Neural progenitor cell (in vitro differentiated cells): ENCODE measurements at regions not wholly inside any gene's neighbourhood (a gene's known extent, or its start where the extent isn't known, plus 50 kb on each side); places are given as distances from the start of the nearest gene placed in this dataset.

Source experiments
- DNase-seq: peaks from one replicate; pipeline ENCODE4 v3.0.0-alpha.2; 2016; ENCODE audit warnings: low spot score
- H2AFZ ChIP-seq: fragments of 200-600 bp; sonication (generic); replicated peaks from 2 replicates; pipeline ENCODE4 v1.6.1; 2016; ENCODE audit warnings: antibody characterized with exemption
- H3F3A ChIP-seq: fragments of 200-600 bp; sonication (generic); 2 replicates; pipeline ENCODE4 v1.6.1; 2016; ENCODE audit warnings: antibody characterized with exemption, low read depth
- H3K27ac ChIP-seq: fragments of 200-600 bp; sonication (generic); 2 replicates; pipeline ENCODE4 v1.5.1; 2016; ENCODE audit warnings: mild to moderate bottlenecking
- H3K27me3 ChIP-seq: fragments of 200-600 bp; sonication (generic); 2 replicates; pipeline ENCODE4 v1.6.1; 2016; ENCODE audit warnings: mild to moderate bottlenecking, moderate library complexity
- H3K36me3 ChIP-seq: fragments of 200-600 bp; sonication (generic); 2 replicates; pipeline ENCODE4 v1.5.1; 2016
- H3K4me1 ChIP-seq: fragments of 200-600 bp; sonication (generic); 2 replicates; pipeline ENCODE4 v1.6.1; 2016; ENCODE audit warnings: mixed run types
- H3K4me2 ChIP-seq: fragments of 200-600 bp; sonication (generic); 2 replicates; pipeline ENCODE4 v1.6.1; 2016
- H3K4me3 ChIP-seq: fragments of 200-600 bp; sonication (generic); 2 replicates; pipeline ENCODE4 v1.5.1; 2016
- H3K79me2 ChIP-seq: fragments of 200-600 bp; sonication (generic); 2 replicates; pipeline ENCODE4 v1.6.1; 2016; ENCODE audit warnings: low read depth
- H3K9ac ChIP-seq: fragments of 200-600 bp; sonication (generic); 2 replicates; pipeline ENCODE4 v1.6.1; 2016
- H3K9me3 ChIP-seq: fragments of 200-600 bp; sonication (generic); 2 replicates; pipeline ENCODE4 v1.5.1; 2016; ENCODE audit warnings: low read depth
- H4K20me1 ChIP-seq: fragments of 200-600 bp; sonication (generic); 2 replicates; pipeline ENCODE4 v1.6.1; 2016; ENCODE audit warnings: low read depth
- H3K27ac Mint-ChIP-seq: 3 replicates; pipeline ENCODE4 v1.8.0; 2021; ENCODE audit warnings: mixed read lengths
- H3K27me3 Mint-ChIP-seq: 2 replicates; pipeline ENCODE4 v1.8.0; 2022; ENCODE audit warnings: low read depth, mild to moderate bottlenecking, inconsistent platforms, moderate library complexity, mixed read lengths; ENCODE audit not compliant: insufficient read depth
- H3K36me3 Mint-ChIP-seq: 3 replicates; pipeline ENCODE4 v1.8.0; 2021; ENCODE audit warnings: mixed read lengths
- H3K4me1 Mint-ChIP-seq: 3 replicates; pipeline ENCODE4 v1.8.0; 2021; ENCODE audit warnings: mixed read lengths
- H3K4me3 Mint-ChIP-seq: 3 replicates; pipeline ENCODE4 v1.8.0; 2021; ENCODE audit warnings: mild to moderate bottlenecking, moderate library complexity, mixed read lengths
- H3K9me3 Mint-ChIP-seq: 3 replicates; pipeline ENCODE4 v1.8.0; 2020; ENCODE audit warnings: mixed read lengths
- EZH2 ChIP-seq: fragments of 200-600 bp; sonication (generic); IDR thresholded peaks from 2 replicates; pipeline ENCODE4 v1.6.1; 2017; ENCODE audit warnings: antibody characterized with exemption, mild to moderate bottlenecking, moderate library complexity
- EZH2phosphoT487 ChIP-seq: fragments of 200-600 bp; sonication (generic); IDR thresholded peaks from 2 replicates; pipeline ENCODE4 v1.6.1; 2017; ENCODE audit warnings: antibody characterized with exemption
- TF ChIP-seq, protein P1 (sequence below): fragments of 200-600 bp; sonication (generic); IDR thresholded peaks from 2 replicates; pipeline ENCODE4 v1.5.1; 2017; ENCODE audit warnings: antibody characterized with exemption, mild to moderate bottlenecking

DNA sequence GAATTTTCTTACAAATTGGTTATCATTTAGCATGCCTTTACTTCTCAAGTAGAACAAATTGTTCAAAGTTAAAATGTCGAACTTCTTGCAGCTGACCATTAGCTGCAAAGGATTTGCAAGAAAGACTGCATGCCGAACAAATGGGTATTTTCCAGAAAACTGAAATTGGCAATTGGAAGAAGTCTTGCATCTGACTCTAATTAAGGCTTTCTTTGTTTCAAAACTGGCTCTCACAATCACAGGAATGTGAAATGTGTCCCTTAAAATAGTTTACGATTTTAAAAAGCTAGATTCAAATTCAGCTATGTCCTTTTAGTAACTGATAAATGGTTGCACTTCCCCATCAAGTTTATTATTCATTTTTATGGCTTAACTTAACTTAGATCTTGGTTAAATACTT lies 207.9 kb downstream of the ARL4A start:
- no peak overlapping the region for H3K4me2 ChIP-seq

DNA sequence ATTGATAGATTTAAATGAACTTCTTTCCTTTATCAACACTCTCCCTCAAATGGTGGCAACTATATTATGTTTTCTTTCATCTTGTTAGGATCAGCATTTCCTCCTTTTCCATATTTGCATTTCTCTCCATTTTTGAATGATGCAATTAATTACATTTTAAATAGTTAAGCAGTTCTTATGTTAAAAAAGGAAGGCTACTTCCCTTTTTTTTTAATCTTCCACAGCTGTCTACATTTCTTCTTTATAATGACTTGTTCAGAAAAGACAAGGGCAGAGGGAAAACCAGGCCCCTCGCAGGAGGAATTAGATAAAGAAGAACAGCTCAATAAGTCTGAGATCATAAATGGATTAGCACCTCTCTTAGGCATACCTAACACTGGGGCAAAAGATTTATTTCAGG lies 208.9 kb downstream of the ARL4A start:
- H3K36me3 Mint-ChIP-seq = no peaks in the 10 kb centered on the region
- no peak overlapping the region for H3K27ac Mint-ChIP-seq
- peaks cover 2% of the 10 kb centered on the region for H3K27me3 Mint-ChIP-seq
- H3K9ac ChIP-seq = no peak overlapping the region
- TF ChIP-seq EZH2 = no peak
- H3K4me3 Mint-ChIP-seq = no peak overlapping the region
- peaks cover 18% of the 10 kb centered on the region for H3K4me1 Mint-ChIP-seq
- no peaks in the 10 kb centered on the region for H3K9me3 ChIP-seq
- H3F3A ChIP-seq = no peaks in the 10 kb centered on the region
- H3K36me3 ChIP-seq = no peaks in the 10 kb centered on the region
- H3K27me3 ChIP-seq = no peaks in the 10 kb centered on the region
- no peak overlapping the region for H2AFZ ChIP-seq
- H3K4me2 ChIP-seq = no peak overlapping the region
- no peak overlapping the region for H3K4me3 ChIP-seq
- H3K79me2 ChIP-seq = no peaks in the 10 kb centered on the region
- no peaks in the 10 kb centered on the region for H3K4me1 ChIP-seq
- H4K20me1 ChIP-seq = no peaks in the 10 kb centered on the region
- peaks cover 5% of the 10 kb centered on the region for H3K9me3 Mint-ChIP-seq
- H3K27ac ChIP-seq = no peak overlapping the region
- DNase-seq = no peak

More for the DNA sequence above, 207.9 kb downstream of the ARL4A start:
- H3K9ac ChIP-seq = no peak overlapping the region
- peaks cover 2% of the 10 kb centered on the region for H3K27me3 Mint-ChIP-seq
- peaks cover 5% of the 10 kb centered on the region for H3K9me3 Mint-ChIP-seq
- no peaks in the 10 kb centered on the region for H3K4me1 ChIP-seq
- no peaks in the 10 kb centered on the region for H3K79me2 ChIP-seq
- H3K27me3 ChIP-seq = no peaks in the 10 kb centered on the region
- TF ChIP-seq, protein P1, sequence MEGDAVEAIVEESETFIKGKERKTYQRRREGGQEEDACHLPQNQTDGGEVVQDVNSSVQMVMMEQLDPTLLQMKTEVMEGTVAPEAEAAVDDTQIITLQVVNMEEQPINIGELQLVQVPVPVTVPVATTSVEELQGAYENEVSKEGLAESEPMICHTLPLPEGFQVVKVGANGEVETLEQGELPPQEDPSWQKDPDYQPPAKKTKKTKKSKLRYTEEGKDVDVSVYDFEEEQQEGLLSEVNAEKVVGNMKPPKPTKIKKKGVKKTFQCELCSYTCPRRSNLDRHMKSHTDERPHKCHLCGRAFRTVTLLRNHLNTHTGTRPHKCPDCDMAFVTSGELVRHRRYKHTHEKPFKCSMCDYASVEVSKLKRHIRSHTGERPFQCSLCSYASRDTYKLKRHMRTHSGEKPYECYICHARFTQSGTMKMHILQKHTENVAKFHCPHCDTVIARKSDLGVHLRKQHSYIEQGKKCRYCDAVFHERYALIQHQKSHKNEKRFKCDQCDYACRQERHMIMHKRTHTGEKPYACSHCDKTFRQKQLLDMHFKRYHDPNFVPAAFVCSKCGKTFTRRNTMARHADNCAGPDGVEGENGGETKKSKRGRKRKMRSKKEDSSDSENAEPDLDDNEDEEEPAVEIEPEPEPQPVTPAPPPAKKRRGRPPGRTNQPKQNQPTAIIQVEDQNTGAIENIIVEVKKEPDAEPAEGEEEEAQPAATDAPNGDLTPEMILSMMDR = no peak
- no peak for TF ChIP-seq EZH2phosphoT487
- no peak for TF ChIP-seq EZH2
- no peak overlapping the region for H3K27ac Mint-ChIP-seq
- H3K36me3 ChIP-seq = no peaks in the 10 kb centered on the region
- H2AFZ ChIP-seq = no peak overlapping the region
- no peaks in the 10 kb centered on the region for H3K36me3 Mint-ChIP-seq
- no peak for DNase-seq
- no peak overlapping the region for H3K4me3 ChIP-seq
- H3K4me1 Mint-ChIP-seq = peaks cover 18% of the 10 kb centered on the region
- no peaks in the 10 kb centered on the region for H4K20me1 ChIP-seq
- no peaks in the 10 kb centered on the region for H3K9me3 ChIP-seq
- no peak overlapping the region for H3K27ac ChIP-seq
- no peak overlapping the region for H3K4me3 Mint-ChIP-seq
- H3F3A ChIP-seq = no peaks in the 10 kb centered on the region

DNA sequence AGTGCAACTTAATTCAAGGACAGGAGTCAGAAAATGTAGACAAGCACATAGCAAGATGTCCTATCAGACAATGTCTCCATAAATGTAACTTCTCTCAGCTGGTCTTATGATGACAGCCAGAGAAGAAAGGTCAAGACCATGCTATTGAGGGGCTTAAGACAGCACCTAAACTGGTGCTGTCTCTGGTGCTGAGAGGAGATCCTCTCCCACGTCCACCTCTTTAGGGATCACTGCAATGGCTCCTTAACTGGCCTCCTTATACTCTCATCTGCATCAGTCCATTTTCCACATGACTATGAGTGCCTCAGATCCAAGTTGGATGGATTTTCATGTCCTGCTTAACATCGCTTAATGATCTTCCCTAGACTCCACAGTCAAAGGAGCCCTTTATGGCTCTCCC lies 210.6 kb downstream of the ARL4A start:
- H3K27ac Mint-ChIP-seq = no peak overlapping the region
- no peak overlapping the region for H2AFZ ChIP-seq
- no peaks in the 10 kb centered on the region for H3K9me3 ChIP-seq
- H3K27me3 Mint-ChIP-seq = peaks cover 2% of the 10 kb centered on the region
- no peaks in the 10 kb centered on the region for H3K36me3 ChIP-seq
- H3K4me3 ChIP-seq = no peak overlapping the region
- no peak for DNase-seq
- H4K20me1 ChIP-seq = no peaks in the 10 kb centered on the region
- no peaks in the 10 kb centered on the region for H3F3A ChIP-seq
- H3K27me3 ChIP-seq = no peaks in the 10 kb centered on the region
- H3K27ac ChIP-seq = no peak overlapping the region
- H3K9me3 Mint-ChIP-seq = peaks cover 5% of the 10 kb centered on the region
- TF ChIP-seq EZH2phosphoT487 = no peak
- no peak for TF ChIP-seq EZH2
- TF ChIP-seq, protein P1 = no peak
- H3K79me2 ChIP-seq = no peaks in the 10 kb centered on the region
- H3K4me1 Mint-ChIP-seq = peaks cover 18% of the 10 kb centered on the region
- no peaks in the 10 kb centered on the region for H3K4me1 ChIP-seq
- H3K36me3 Mint-ChIP-seq = no peaks in the 10 kb centered on the region
- H3K4me2 ChIP-seq = no peak overlapping the region
- H3K4me3 Mint-ChIP-seq = no peak overlapping the region
- H3K9ac ChIP-seq = no peak overlapping the region

DNA sequence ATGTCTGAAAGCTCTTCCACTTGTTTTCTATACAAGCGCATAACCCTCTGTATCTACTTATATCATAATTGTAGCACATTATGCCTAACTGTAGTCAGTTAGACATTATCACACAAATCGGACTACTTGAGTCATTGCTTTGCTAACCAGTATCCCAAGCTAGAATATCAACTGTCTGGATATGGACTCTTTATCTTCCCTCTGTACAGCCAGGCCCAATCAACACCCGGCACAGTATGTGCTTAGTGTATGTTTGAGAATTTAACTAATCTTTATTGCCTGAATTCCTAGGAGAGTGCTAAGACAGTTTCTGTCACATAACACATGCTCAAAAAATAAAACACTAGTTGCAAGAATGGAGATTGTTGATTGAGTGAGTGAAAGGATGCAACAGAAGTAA lies 211.2 kb downstream of the ARL4A start:
- Histone ChIP-seq H3K9ac (no peak overlapping the region), H3K4me1 (no peaks in the 10 kb centered on the region), H4K20me1 (no peaks in the 10 kb centered on the region), H3F3A (no peaks in the 10 kb centered on the region), H3K4me2 (no peak overlapping the region), H3K36me3 (no peaks in the 10 kb centered on the region), H2AFZ (no peak overlapping the region), H3K9me3 (no peaks in the 10 kb centered on the region), H3K27ac (no peak overlapping the region), H3K79me2 (no peaks in the 10 kb centered on the region), H3K4me3 (no peak overlapping the region), H3K27me3 (no peaks in the 10 kb centered on the region)
- Mint-ChIP-seq H3K27me3 (peaks cover 2% of the 10 kb centered on the region), H3K9me3 (peaks cover 5% of the 10 kb centered on the region), H3K4me3 (no peak overlapping the region), H3K36me3 (no peaks in the 10 kb centered on the region), H3K27ac (no peak overlapping the region), H3K4me1 (peaks cover 18% of the 10 kb centered on the region)
- no peak for DNase-seq
- TF ChIP-seq EZH2phosphoT487 (no peak), EZH2 (no peak)
- TF ChIP-seq, protein P1 = no peak
